Suprapubic skin (tissue), 4 donors: ENCODE measurements at regions not wholly inside any gene's neighbourhood (a gene's known extent, or its start where the extent isn't known, plus 50 kb on each side); places are given as distances from the start of the nearest gene placed in this dataset.

ENCODE experiments used
- DNase-seq, 2 donors: peaks; one replicate each; pipeline ENCODE4 v3.0.0-alpha.2; 2019; ENCODE audit warnings: low spot score in 2 of 2
- H3K27ac ChIP-seq: fragments of 200-600 bp; sonication (generic); one replicate; pipeline ENCODE4 v1.5.1; 2019
- H3K27me3 ChIP-seq: fragments of 200-600 bp; sonication (generic); one replicate; pipeline ENCODE4 v1.5.1; 2019
- H3K36me3 ChIP-seq: fragments of 200-600 bp; sonication (generic); one replicate; pipeline ENCODE4 v1.5.1; 2019
- H3K4me1 ChIP-seq: fragments of 200-600 bp; sonication (generic); one replicate; pipeline ENCODE4 v1.5.1; 2019
- H3K4me3 ChIP-seq: fragments of 200-600 bp; sonication (generic); one replicate; pipeline ENCODE4 v1.5.1; 2019; ENCODE audit warnings: mild to moderate bottlenecking
- H3K9me3 ChIP-seq: fragments of 200-600 bp; sonication (generic); one replicate; pipeline ENCODE4 v1.5.1; 2019
- CTCF ChIP-seq, 2 donors: fragments of 200-600 bp in 1 of 2; fragments of 450-650 bp in 1 of 2; sonication (generic) in 1 of 2; IDR thresholded peaks; one replicate each; pipeline ENCODE4 v1.5.1; 2016 to 2019; ENCODE audit warnings: antibody characterized with exemption in 2 of 2, mild to moderate bottlenecking in 1 of 2, moderate library complexity in 1 of 2
- EP300 ChIP-seq: sonication (generic); formaldehyde crosslinking; IDR thresholded peaks from one replicate; pipeline ENCODE4 v1.6.1; 2017; ENCODE audit warnings: antibody characterized with exemption
- POLR2A ChIP-seq, 2 donors: fragments of 450-650 bp; IDR thresholded peaks; one replicate each; pipeline ENCODE4 v1.6.1; 2017; ENCODE audit warnings: antibody characterized with exemption in 2 of 2, mild to moderate bottlenecking in 2 of 2, moderate library complexity in 2 of 2
- POLR2AphosphoS5 ChIP-seq, 3 donors: sonication (generic); formaldehyde crosslinking; IDR thresholded peaks; one replicate each; pipeline ENCODE4 v1.6.1; 2017; ENCODE audit warnings: antibody characterized with exemption in 3 of 3
- WGBS: methylation state at CpG from one replicate; pipeline ENCODE4 v1.1.5; 2018; 5-methylcytosine and 5-hydroxymethylcytosine counted together

GRCh38 chr13:110779022-110779421 is 65.5 kb downstream of the ING1 start:
- TF ChIP-seq CTCF (IDR thresholded peaks at IDR 0.05) (no peak), EP300 (no peak), POLR2A (IDR thresholded peaks at IDR 0.05) (no peak), POLR2AphosphoS5 (IDR thresholded peaks at IDR 0.05) (no peak)
- Histone ChIP-seq H3K9me3 (no peaks in the 10 kb centered on the region), H3K4me1 (no peaks in the 10 kb centered on the region), H3K4me3 (no peak overlapping the region), H3K27ac (no peak overlapping the region), H3K27me3 (peaks cover 5% of the 10 kb centered on the region), H3K36me3 (no peaks in the 10 kb centered on the region)
- WGBS = 85% methylated on average over 3 of the region's 3 CpGs
- no peak for DNase-seq

DNA sequence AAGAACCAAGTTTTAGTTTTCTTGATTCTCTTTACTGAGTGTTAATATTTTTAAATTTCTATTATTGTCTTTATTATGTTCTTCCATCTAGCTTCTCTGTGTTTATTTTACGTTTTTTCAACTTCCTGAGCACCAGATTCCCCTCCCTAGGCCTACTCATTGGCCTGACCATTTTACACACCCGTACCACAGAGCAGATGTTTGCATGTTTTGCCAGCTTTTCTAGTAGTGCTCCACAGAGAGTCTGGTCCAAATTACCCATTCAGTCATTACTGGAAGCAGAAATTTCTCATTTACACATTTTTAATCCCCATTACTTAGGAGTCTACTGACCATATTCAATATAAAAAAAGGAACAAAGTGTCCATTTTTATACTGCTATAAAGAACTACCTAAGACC is 66.9 kb downstream of the ING1 start:
- Histone ChIP-seq H3K4me1 (no peaks in the 10 kb centered on the region), H3K4me3 (no peak overlapping the region), H3K27me3 (peaks cover 8% of the 10 kb centered on the region), H3K27ac (no peak overlapping the region), H3K9me3 (no peaks in the 10 kb centered on the region), H3K36me3 (no peaks in the 10 kb centered on the region)
- WGBS = 40% methylated on average over 2 of the region's 2 CpGs
- TF ChIP-seq CTCF (IDR thresholded peaks at IDR 0.05) (no peak), POLR2AphosphoS5 (IDR thresholded peaks at IDR 0.05) (no peak), EP300 (no peak), POLR2A (IDR thresholded peaks at IDR 0.05) (no peak)
- no peak for DNase-seq

DNA sequence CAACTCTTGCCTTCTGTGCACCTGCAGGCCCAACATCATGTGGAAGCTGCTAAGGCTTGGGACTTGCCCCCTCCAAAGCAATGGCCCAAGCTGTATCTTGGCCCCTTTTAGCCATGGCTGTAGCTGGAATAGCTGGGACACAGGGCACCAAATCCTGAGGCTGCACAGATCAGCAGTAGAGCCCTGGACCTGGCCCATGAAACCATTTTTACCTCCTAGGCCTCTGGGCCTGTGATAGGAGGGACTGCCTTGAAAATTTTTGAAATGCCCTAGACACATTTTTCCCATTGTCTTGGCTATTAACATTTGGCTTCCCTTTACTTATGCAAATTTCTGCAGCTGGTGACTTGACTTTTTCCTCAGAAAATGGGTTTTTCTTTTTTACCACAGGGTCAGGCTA is 68.7 kb downstream of the ING1 start:
- DNase-seq = no peak
- no peaks in the 10 kb centered on the region for H3K4me1 ChIP-seq
- no peak overlapping the region for H3K27ac ChIP-seq
- peaks cover 14% of the 10 kb centered on the region for H3K27me3 ChIP-seq
- no peaks in the 10 kb centered on the region for H3K36me3 ChIP-seq
- H3K9me3 ChIP-seq = no peaks in the 10 kb centered on the region
- TF ChIP-seq POLR2AphosphoS5 (IDR thresholded peaks at IDR 0.05) (no peak), CTCF (IDR thresholded peaks at IDR 0.05) (no peak), EP300 (no peak), POLR2A (IDR thresholded peaks at IDR 0.05) (no peak)
- H3K4me3 ChIP-seq = no peak overlapping the region

DNA sequence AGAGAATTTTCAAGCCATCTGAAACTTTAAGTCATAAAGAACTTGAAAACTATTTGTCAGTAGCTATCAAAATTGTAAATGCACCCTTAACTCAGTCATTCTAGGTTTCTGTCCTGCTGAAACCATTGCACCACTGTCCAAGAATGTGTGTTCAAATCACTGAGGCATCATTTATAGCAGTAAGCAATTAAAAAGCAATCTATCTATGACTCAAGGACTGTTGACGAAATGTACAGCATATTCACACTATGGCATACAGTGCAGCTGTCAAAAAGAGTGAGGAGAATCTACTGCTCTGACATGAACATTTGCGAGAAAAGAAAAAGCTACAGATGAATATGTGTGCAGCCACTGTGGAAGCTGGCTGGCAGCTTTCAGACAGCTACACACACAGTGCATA is 71.2 kb downstream of the ING1 start:
- 81% methylated on average over 2 of the region's 2 CpGs for WGBS
- H3K27me3 ChIP-seq = peaks cover 14% of the 10 kb centered on the region
- TF ChIP-seq POLR2A (IDR thresholded peaks at IDR 0.05) (no peak), POLR2AphosphoS5 (IDR thresholded peaks at IDR 0.05) (no peak), EP300 (no peak), CTCF (IDR thresholded peaks at IDR 0.05) (no peak)
- H3K4me1 ChIP-seq = no peaks in the 10 kb centered on the region
- no peak overlapping the region for H3K4me3 ChIP-seq
- H3K9me3 ChIP-seq = no peaks in the 10 kb centered on the region
- DNase-seq = no peak
- H3K36me3 ChIP-seq = no peaks in the 10 kb centered on the region
- no peak overlapping the region for H3K27ac ChIP-seq

GRCh38 chr13:110788778-110789177 is 75.3 kb downstream of the ING1 start:
- H3K4me3 ChIP-seq = no peak overlapping the region
- H3K4me1 ChIP-seq = no peaks in the 10 kb centered on the region
- H3K36me3 ChIP-seq = no peaks in the 10 kb centered on the region
- no peak for DNase-seq
- peaks cover 12% of the 10 kb centered on the region for H3K27me3 ChIP-seq
- no peak overlapping the region for H3K27ac ChIP-seq
- TF ChIP-seq EP300 = no peak
- no peak for TF ChIP-seq POLR2AphosphoS5 (IDR thresholded peaks at IDR 0.05)
- no peak for TF ChIP-seq CTCF (IDR thresholded peaks at IDR 0.05)
- no peak for TF ChIP-seq POLR2A (IDR thresholded peaks at IDR 0.05)
- 95% methylated on average over 14 of the region's 14 CpGs for WGBS
- H3K9me3 ChIP-seq = peaks cover 11% of the 10 kb centered on the region
